Esophagus squamous epithelium (tissue), 5 donors: ENCODE measurements at regions not wholly inside any gene's neighbourhood (a gene's known extent, or its start where the extent isn't known, plus 50 kb on each side); places are given as distances from the start of the nearest gene placed in this dataset.

ENCODE experiments used
- DNase-seq: peaks from one replicate; lab custom pipeline; 2025; lab: John Stamatoyannopoulos, UW
- H3K27ac ChIP-seq, 4 donors: fragments of 200-600 bp; sonication (generic); one replicate each; pipeline ENCODE4 v1.5.1; 2016 to 2019; ENCODE audit warnings: mild to moderate bottlenecking in 1 of 4
- H3K27me3 ChIP-seq, 4 donors: fragments of 200-600 bp; sonication (generic); 1 replicate in 3 of 4; 2 replicates in 1 of 4; pipeline versions ENCODE4 v1.5.1 to v1.6.0; 2017 to 2021; ENCODE audit warnings: antibody characterized with exemption in 1 of 4
- H3K36me3 ChIP-seq, 3 donors: fragments of 200-600 bp; sonication (generic); one replicate each; pipeline ENCODE4 v1.5.1; 2016 to 2019
- H3K4me1 ChIP-seq, 3 donors: fragments of 200-600 bp; sonication (generic); one replicate each; pipeline ENCODE4 v1.5.1; 2017 to 2019
- H3K4me3 ChIP-seq, 4 donors: fragments of 200-600 bp; sonication (generic); 1 replicate in 3 of 4; 2 replicates in 1 of 4; pipeline ENCODE4 v1.5.1; 2016 to 2019; ENCODE audit warnings: mild to moderate bottlenecking in 2 of 4, moderate library complexity in 1 of 4
- H3K9me3 ChIP-seq, 3 donors: fragments of 200-600 bp; sonication (generic); one replicate each; pipeline ENCODE4 v1.5.1; 2016 to 2019
- POLR2A ChIP-seq, 4 donors: fragments of 450-650 bp; IDR thresholded peaks; one replicate each; pipeline ENCODE4 v1.6.1; 2017; ENCODE audit warnings: antibody characterized with exemption in 4 of 4, mild to moderate bottlenecking in 4 of 4, moderate library complexity in 3 of 4
- WGBS, 2 donors: methylation state at CpG; one replicate each; pipeline ENCODE4 v1.1.5; 2018; 5-methylcytosine and 5-hydroxymethylcytosine counted together
- intact Hi-C: fragments of 100-400 bp; cut with DNase I; formaldehyde crosslinking; loops from one replicate; pipeline ENCODE4 v1.15.0; 2022
- TF ChIP-seq, protein P1 (sequence below), 6 experiments: fragments of 450-650 bp in 4 of 6; fragments of 200-600 bp in 2 of 6; sonication (generic) in 2 of 6; IDR thresholded peaks; one replicate each; pipeline ENCODE4 v1.5.1; 2016 to 2019; ENCODE audit warnings: antibody characterized with exemption in 6 of 6, mild to moderate bottlenecking in 4 of 6, moderate library complexity in 4 of 6
- donor health status: DM: yes; HTN: yes; CAD: no.

DNA sequence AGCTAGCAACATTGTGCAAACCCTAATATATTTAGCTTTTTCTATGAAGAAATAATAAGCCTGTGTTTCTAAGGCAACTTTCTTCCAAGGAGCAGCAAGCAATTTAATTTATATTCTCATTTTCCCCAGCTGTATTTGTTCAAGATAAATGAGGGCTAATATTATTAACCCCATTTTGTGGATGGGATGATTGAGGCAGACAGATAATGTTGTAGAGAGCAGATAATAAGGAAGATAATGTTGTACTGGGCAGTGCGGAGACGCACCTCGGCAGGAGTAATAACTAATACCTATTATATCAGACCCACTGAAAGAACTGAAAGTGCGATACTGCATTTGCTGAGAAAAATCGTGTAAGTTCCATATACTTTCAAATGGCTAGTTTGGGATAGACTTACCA, 344.1 kb upstream of the FANCL start:
- Histone ChIP-seq H3K27ac (no peak overlapping the region), H3K4me1 (no peaks in the 10 kb centered on the region), H3K36me3 (no peaks in the 10 kb centered on the region), H3K27me3 (no peaks in the 10 kb centered on the region), H3K4me3 (no peak overlapping the region), H3K9me3 (no peaks in the 10 kb centered on the region)
- intact Hi-C loops: no loop called here
- TF ChIP-seq POLR2A (IDR thresholded peaks at IDR 0.05): no peak
- TF ChIP-seq, protein P1, sequence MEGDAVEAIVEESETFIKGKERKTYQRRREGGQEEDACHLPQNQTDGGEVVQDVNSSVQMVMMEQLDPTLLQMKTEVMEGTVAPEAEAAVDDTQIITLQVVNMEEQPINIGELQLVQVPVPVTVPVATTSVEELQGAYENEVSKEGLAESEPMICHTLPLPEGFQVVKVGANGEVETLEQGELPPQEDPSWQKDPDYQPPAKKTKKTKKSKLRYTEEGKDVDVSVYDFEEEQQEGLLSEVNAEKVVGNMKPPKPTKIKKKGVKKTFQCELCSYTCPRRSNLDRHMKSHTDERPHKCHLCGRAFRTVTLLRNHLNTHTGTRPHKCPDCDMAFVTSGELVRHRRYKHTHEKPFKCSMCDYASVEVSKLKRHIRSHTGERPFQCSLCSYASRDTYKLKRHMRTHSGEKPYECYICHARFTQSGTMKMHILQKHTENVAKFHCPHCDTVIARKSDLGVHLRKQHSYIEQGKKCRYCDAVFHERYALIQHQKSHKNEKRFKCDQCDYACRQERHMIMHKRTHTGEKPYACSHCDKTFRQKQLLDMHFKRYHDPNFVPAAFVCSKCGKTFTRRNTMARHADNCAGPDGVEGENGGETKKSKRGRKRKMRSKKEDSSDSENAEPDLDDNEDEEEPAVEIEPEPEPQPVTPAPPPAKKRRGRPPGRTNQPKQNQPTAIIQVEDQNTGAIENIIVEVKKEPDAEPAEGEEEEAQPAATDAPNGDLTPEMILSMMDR (IDR thresholded peaks at IDR 0.05): no peak
- 90 to 94% methylated on average over 5 of the region's 5 CpGs for WGBS, 2 donors
- no peak for DNase-seq

DNA sequence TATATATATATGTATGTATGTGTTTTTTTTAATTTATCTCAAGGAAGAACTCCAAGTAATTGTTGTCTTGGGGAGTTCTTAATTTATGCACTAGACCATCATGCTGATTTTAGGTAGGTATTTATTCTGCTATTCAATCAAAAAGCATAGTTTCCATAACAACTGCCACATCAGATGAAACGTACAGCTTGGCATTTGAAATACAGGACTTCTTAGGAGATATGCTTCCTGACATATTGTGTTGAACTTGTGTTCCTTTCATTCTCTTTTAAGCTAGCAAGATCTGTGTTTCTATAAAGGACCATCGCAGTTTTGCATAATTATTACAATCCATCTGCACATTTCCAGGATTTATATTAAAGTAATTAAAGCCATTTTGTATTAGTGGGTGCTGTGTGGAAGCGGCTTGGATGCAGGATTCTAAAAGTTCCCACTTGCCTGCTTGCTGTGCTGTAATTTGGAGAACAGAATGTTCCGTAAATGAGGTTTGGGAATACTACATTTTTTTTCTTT, 343.5 kb upstream of the FANCL start:
- Histone ChIP-seq H3K27me3 (no peaks in the 10 kb centered on the region), H3K9me3 (no peaks in the 10 kb centered on the region), H3K36me3 (no peaks in the 10 kb centered on the region), H3K27ac (no peak overlapping the region), H3K4me3 (no peak overlapping the region), H3K4me1 (no peaks in the 10 kb centered on the region)
- DNase-seq: no peak
- intact Hi-C loops: no loop called here
- 71 to 75% methylated on average over 4 of the region's 4 CpGs for WGBS, 2 donors
- TF ChIP-seq, protein P1 (IDR thresholded peaks at IDR 0.05): no peak
- TF ChIP-seq POLR2A (IDR thresholded peaks at IDR 0.05): no peak

DNA sequence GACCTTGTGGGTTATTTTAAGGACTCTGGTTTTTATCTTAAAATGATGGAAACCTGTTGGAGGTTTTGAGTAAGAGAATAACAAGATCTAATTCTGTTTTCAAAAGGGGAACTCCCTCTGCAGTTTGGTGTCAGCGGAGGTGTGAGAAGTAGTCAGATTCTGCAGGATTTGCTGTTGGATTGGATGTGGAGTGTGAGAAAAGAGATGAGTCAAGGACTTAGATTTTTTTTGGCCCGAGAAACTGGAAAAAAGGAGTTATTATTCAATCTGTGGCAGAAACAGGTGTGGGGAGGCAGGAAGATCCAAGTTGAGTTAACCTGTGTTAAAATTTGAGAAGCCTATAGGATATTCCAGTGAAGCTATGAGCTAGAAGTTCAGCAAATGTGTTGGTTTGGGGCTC, 337.2 kb upstream of the FANCL start:
- Histone ChIP-seq H3K4me1 (no peaks in the 10 kb centered on the region), H3K4me3 (no peak overlapping the region), H3K9me3 (no peaks in the 10 kb centered on the region), H3K27ac (no peak overlapping the region), H3K27me3 (no peaks in the 10 kb centered on the region), H3K36me3 (no peaks in the 10 kb centered on the region)
- DNase-seq: no peak
- intact Hi-C loops: no loop called here
- 85 to 88% methylated on average over 2 of the region's 2 CpGs for WGBS, 2 donors
- no peak for TF ChIP-seq POLR2A (IDR thresholded peaks at IDR 0.05)
- TF ChIP-seq, protein P1 (IDR thresholded peaks at IDR 0.05): no peak

DNA sequence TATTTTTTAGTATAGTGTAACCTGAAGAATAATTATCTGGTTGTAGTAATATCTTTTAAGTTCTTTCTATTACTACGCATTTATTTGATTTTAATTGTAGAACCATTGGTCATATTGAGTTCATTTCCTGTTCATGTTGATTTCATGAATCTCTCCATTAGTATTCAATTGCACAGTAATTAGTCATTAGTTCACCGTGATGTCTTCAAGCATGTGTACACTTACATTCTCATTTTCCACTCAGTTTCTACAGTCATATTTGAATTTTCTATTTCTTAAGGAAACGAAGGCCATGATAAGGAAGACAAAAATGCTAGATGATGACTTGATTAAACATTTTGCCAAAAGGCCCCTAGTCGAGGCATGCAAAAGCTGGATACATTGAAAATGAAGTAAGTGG, 333.7 kb upstream of the FANCL start:
- intact Hi-C loops: no loop called here
- Histone ChIP-seq H3K36me3 (no peaks in the 10 kb centered on the region), H3K4me3 (no peak overlapping the region), H3K9me3 (no peaks in the 10 kb centered on the region), H3K27ac (no peak overlapping the region), H3K4me1 (no peaks in the 10 kb centered on the region), H3K27me3 (no peaks in the 10 kb centered on the region)
- WGBS, 2 donors: 67 to 68% methylated on average over 4 of the region's 4 CpGs
- no peak for TF ChIP-seq POLR2A (IDR thresholded peaks at IDR 0.05)
- TF ChIP-seq, protein P1 (IDR thresholded peaks at IDR 0.05): no peak
- DNase-seq: no peak

DNA sequence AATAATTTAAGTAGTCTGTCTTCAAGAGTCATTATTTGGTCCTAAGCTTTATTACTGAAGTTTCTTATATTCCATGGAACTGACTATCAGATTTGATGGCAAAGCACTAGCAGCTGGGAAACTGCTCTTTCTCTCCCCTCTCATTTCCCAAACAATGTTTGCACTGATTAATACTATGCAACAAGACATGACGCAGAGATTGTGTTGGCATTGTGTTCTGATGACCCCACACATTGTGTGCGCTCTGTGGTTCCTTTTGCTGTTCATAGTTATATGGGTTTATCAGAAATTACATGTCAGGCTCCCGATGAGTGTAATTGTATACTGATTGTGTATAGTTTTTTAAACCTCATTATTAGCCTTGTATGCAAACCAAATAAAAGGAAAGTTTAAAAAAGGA, 331.6 kb upstream of the FANCL start:
- H3K4me3 ChIP-seq: no peak overlapping the region
- no peaks in the 10 kb centered on the region for H3K9me3 ChIP-seq
- no peaks in the 10 kb centered on the region for H3K27me3 ChIP-seq
- H3K4me1 ChIP-seq: no peaks in the 10 kb centered on the region
- intact Hi-C loops: no loop called here
- DNase-seq: no peak
- 60 to 65% methylated on average over 3 of the region's 3 CpGs for WGBS, 2 donors
- H3K27ac ChIP-seq: no peak overlapping the region
- TF ChIP-seq, protein P1 (IDR thresholded peaks at IDR 0.05): no peak
- TF ChIP-seq POLR2A (IDR thresholded peaks at IDR 0.05): no peak
- H3K36me3 ChIP-seq: no peaks in the 10 kb centered on the region
